NCI-H2227 (cell line): ENCODE measurements at regions not wholly inside any gene's neighbourhood (a gene's known extent, or its start where the extent isn't known, plus 50 kb on each side); places are given as distances from the start of the nearest gene placed in this dataset.
"Not testable (repeated sequence)": the region's sequence is repeated elsewhere in the genome, so short reads cannot be mapped to it uniquely, and the experiment has no call there.

Experiments used
- DNase-seq: peaks from one replicate; lab custom pipeline; 2025; ENCODE audit not compliant: unreplicated experiment; lab: John Stamatoyannopoulos, UW

DNA sequence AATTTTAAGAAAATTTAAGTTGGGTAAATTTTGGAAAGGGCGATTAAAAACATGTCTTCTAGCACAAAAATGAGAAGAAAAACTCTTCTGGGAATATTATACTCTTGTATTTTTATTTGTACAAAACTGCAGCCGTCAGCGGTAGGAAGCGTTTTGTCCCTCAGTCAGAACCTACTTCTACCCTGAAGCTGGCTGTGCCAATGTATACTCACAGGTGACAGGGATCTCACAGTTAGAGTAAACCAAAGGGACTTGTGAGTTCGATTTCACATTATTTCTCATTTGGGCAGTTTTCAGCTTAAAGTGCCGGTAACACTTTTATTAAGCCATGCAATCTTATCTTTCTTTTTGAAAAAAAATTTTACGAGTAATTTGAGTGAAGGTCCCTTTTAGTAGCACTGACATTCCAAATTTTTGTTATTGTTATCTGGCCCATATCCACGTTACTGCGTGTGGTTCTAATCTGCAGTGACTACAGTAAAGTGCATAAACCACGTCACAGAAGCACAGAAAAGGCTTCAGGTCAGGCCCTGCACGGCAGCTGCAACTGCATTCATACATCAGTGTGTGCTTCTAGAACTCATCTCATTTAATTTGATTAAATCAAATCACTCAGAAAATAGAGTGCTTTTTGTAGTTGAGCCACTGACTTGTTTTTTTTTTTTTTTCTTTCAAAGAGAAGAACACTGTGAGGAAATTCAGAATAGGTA, 387.3 kb downstream of the LIG4 start:
- DNase-seq = no peak

DNA sequence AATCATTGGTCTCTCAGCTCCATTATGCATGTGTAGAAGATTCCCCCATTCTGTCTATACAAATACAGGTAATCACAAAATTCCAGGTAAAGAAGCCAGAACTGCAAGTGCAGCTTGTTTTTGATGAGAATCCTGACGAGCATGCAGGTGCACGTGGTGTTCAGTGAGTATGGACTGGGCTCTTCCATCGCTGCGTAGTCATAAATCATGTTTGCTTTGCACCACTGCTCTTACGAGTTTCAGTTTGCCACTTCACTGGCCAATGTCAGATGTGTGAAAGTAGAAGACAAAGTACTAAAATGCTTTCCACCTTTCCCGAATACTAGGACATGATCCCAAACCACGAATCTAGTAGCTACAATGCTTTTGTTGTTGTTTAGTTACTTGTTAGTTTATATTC, 390.7 kb downstream of the LIG4 start:
- no peak for DNase-seq

DNA sequence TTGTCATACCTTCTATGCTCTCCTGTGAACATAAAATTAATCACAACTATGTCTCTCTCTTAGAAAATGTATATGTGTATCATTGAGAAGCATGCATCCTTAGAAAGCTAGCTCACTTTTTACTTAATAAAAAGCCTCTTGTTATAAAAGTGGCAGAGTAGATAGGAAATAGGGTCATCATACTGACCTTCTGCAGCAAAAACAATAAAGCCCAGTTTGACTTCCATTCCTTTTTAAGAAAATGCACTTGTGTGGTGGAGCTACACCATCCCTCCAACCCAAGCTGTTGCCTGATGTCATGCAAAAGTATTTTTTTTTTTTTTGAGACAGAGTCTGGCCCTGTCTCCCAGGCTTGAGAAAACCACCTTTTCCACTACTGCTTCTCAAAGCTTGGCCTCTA, 393.3 kb downstream of the LIG4 start:
- DNase-seq = no peak

DNA sequence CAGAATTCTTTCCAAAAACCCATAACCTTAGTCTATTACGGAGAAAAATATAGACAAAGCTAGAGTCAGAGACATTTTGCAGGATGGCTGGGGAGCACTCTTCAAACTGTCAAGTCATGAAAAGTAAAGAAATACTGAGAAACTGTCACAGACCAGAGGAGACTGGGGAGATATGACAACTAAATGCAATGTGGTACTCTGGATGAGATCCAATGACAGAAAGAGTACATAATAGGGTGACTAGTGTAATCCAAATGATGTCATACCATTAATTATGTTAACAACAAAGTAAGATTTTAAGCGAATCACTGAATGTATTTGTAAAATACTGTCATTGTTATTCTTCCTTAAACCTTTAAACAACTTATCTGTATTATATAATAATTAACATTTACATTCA, 393.8 kb downstream of the LIG4 start:
- no peak for DNase-seq

DNA sequence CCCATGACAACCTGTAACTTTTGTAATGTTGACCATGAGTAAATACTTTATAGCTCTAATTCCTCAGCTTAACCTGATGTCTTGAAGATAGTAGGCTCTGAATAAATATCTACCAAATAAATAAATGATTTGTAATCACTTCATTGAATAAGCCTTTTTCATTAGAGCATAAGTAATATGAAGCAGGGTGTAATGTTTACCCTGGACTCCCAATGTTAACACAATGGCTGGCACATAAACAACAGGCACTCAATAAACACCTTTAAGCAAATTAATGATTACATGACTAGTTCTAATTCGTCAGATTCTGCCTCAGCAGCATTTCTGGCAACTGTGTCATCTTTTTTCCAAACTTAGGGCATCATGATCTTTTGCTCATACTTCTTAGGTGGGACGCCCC, 396.3 kb downstream of the LIG4 start:
- DNase-seq = no peak

DNA sequence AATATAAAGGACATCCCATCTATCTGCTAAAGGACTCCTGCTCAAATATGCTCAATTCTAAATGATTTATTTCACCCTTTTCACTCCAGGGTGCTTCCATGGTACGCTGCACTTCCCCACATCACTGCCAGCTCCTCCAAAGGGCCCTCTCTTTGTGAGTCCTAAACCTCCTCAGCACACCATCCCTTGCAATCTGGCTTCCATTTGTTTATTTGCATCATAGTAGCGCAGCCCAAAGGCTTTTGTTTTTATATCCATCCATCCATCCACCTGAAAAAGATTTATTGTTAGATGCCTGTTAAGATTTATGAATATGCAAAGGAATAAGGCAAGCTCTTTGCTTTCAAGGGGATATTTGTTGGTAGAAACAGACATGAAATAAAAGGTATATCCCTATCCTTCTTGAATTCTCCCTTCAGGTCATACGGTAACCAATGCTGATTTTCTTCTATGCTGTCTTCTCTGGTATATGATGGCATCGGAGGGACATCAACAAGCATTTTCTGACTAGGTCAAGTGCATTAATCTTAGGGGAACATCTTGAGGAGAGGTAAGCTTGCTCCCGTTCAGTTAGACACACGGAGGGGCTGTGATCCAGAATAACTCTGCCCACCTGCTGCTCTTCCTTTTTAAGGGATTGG, 397.6 kb downstream of the LIG4 start:
- no peak for DNase-seq

DNA sequence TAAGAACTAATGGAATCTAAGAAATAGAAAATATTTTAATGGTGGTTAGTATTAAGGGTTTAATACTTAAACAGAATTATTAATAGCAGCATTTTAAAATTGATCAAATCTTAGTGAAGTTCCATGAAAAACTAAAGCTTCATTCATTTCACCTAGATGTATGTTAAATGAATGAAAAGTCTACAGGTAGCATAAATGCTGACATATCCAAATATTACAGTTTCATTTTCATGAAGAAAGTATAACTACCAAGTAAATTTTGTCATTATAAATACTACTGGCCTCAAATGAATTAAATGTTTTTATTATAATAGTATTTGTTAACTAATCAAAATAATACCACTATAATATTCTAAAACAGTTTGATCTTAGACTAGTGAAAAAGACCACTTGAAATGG, 403.3 kb downstream of the LIG4 start:
- DNase-seq = no peak

DNA sequence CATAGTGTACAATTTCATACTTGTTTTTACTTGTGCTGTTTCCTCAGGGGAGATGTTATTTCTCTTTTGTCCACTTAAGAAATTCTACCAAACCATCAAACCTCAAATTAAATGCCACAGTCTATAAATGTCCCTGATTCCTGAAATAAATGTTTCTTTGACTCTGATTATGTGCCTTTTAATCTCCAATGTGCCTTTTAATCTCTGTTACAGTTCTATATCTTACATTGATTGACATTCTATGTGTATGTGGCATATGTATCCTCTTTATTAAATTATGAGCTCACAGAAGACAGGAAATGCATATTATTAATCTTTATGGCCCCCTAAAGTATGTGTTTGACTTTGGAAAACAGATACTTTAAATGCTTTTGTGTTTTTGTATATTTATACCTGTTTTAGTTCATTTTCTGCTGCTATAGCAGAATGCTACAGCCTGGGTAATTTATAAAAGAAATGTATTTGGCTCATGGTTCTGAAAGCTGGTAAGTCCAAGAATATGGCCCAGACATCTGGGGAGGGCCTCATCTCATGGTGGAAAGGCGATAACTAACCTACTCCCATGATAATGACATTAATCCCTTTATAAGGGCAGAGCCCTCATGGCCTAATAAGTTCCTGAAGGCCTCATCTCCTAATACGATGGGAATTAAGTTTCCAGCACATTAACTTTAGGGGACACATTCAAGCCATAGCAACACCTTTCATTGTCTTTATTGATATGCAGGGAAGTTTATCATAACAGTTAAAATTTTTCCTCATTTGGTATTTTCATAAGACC, 403.9 kb downstream of the LIG4 start:
- no peak for DNase-seq

DNA sequence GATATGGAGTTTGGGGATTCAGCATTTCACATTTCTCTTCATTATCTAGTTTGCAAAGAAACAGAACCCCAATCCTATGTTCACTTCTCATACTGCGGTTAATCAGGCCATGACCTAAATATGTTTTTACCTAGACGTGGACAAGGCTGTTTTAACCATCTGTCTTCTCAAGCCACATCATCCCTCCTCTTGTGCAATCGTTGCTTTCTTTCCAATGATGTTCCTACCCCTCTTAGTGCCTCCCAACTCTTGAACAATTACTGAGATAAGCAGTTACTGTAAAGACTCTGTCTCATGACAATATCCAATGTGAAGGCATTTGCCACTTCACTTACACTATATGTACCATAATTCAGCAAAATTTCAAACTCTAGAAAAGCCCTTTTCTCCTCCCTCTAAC, 406.2 kb downstream of the LIG4 start:
- no peak for DNase-seq

DNA sequence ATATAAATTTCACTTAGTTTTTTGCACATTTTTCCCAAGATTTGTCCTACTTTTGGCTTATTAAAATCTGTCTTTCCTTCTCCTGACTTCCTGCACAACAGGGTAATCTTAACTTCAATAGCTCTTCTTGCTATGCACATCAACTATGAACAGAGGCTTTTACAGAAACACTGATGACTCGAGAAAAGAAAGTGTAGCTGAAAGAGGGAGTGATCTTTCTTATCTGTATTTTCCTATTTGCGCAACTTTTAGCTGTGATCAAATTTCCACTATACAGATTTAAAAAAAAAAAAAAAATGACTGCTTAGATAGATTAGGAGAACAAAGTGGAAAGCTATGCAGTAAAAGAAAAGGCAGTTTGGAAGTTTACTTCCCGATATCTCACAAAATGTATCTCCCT, 406.9 kb downstream of the LIG4 start:
- no peak for DNase-seq

DNA sequence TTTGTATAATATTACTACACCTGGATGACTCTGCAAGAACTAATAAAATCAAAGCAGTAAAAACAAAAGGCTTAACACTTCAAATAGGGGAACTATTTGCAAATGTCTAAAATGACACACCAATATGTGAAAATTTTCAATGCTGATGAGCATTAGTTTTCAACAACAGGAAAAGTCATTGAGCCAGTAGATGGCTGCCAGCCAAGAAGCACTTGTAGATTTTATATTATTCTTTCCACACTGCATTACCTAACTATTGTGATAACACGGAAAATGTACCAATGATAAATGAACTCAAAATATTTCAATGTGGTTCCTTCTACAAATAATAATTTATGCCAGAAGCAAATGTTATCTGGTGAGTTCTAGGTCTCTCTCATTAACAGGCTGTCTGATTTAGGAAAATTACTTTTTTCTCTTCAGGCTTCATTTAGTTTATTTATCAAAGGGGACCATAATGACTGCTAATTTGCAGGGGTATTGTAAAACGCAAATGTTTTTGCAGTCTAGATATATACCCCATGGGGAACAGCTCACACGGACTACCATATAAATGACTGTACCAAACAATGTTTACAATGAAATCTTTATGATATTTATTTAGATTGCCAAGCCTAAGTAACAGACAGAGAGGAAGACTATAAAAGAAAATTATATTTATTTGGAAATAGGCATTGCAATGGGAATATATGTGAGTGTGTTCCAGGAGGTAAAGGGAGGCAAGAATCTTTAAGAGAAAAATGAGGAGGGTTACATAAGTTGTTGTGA, 407.8 kb downstream of the LIG4 start:
- DNase-seq = no peak

DNA sequence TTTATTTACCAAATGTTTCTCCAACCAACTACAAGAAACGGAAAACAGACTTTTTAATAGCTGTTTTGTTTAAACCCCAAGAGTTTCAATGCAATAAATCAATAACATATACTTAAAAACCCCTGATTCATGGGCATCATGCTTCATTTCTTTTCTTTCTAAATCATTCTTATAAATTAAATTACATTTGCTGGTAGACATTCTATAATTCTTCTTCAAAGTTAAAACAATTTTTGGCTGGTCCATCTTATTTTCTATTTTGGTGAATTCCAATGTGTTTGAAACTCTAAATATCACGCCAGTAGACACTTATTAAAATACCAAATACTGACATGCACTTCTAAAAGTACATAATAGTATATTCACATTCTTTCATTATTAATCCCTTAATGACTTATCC, 408.6 kb downstream of the LIG4 start:
- DNase-seq = no peak

DNA sequence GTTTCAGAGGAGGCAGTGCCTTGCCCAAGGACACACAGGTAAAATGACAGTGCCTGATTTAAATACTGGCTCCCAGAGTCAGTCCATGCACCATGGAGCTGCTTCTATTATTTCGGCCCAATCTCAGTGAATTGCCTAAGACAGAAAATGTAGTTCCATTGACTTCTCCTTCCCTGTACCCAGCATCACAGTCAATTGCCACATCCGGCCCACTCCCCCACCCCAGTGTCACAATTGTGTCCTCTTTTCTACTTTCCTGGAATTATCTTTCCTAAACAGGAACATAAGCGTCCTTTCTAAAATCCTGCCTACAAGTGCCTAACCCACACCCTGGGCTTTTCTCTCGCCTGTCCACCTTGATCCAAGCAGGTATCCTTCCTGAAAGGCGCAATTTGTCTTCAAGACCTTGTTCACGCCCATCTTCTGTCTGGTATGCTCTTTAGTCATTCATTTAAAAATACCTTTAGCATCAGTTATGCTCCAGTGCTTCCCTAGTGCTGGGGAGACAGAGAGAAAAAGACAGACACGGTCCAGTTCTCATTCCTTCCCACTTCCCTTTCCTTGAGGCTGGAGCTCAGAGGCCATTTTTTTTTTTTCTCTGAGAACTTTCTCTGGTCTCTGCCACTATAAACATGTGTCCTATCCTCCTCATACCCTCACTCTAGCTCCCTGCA, 411.4 kb downstream of the LIG4 start:
- DNase-seq = no peak

DNA sequence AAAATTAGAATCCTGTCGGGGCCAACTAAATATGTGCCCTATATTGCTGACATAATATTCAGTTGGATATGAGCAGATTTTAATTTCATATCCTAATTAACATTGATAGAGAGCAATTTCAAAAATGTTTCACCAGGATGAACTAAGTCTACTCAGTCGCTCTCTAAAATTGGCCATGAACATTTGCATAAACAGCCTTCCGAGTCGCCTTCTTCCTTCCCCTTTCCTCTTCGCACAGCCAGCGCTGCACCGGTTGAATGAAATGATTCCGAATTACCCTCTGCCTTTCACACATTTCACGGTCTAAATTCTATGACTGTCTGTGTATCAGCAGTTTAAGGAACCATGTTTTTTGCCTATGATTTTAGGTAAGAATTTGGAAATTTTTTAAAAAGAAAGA, 413.7 kb downstream of the LIG4 start:
- no peak for DNase-seq

DNA sequence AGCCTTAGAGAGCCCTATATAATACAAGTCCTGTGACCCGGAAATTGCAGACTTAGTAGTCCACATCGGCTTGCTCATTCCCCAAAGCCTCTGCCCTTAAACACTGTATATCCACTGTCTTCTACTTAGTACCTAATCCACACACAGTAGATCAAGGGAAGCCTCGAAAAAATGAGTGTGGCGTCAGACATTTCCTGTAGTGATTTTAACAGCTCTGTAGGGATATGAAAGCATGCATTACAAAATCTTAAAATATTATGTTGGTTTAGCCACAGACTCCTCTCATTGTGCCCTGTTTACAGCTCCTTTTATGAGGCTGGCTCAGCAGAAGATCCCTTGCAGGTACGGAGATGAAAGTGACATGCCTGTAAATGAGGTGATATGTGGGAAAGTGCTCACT, 416.3 kb downstream of the LIG4 start:
- no peak for DNase-seq

DNA sequence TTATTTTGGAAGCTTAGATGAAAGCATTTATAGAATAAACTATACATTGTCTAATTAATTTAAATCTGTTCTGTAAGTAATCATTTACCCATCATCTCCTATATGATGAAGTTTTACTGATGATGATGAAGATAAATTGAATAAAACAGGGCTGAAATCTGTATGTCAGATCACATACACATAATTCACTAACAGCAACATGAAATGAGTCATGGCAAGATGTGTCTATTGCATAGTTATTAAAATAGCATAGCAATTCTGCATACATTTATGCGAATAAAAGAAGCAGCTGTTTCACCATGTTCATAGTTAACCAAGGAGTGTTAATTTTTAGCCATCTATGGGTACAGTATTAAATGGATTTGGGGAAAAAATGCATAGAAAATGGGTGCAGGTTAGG, 424.9 kb downstream of the LIG4 start:
- no peak for DNase-seq

DNA sequence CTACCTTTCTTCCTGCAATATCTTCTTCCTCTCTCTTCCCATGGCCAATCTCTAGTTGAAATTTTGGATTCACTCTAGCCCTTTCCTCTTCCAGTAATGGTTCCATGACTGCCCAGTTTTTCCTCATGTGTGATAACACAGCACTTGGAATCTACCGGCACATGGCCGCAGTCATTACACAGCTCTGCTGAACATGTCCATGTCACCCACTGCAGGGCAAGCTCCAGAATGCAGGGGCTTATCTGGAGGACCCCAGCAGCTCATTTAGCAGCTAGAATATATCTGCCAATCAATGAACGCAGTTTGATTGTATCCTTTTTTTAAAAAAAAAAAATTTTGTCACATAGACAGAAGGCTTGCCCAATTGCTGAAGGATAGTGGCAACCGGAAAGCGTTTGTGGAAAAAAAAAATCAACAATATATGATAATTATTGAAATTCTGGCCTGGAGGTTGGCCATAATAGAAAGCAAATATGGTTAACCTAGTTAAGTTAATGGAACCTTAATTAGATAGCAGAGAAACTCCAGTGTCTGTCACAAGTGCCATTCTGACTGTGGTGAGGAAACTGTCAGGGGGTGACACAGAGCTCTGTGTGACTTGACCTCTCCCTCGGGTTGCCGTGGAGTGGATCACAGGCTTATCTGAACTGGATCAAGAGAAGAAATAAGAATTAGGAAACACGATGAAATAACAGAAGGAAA, 426.7 kb downstream of the LIG4 start:
- DNase-seq = no peak

DNA sequence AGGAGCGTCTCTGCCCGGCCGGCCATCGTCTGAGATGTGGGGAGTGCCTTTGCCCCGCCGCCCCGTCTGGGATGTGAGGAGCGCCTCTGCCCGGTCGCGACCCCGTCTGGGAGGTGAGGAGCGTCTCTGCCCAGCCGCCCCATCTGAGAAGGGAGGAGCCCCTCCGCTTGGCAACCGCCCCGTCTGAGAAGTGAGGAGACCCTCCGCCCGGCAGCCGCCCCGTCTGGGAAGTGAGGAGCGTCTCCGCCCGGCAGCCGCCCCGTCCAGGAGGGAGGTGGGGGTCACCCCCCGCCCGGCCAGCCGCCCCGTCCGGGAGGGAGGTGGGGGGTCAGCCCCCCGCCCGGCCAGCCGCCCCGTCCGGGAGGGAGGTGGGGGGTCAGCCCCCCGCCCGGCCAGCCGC, 432.7 kb downstream of the LIG4 start:
- not testable (repeated sequence) for DNase-seq

DNA sequence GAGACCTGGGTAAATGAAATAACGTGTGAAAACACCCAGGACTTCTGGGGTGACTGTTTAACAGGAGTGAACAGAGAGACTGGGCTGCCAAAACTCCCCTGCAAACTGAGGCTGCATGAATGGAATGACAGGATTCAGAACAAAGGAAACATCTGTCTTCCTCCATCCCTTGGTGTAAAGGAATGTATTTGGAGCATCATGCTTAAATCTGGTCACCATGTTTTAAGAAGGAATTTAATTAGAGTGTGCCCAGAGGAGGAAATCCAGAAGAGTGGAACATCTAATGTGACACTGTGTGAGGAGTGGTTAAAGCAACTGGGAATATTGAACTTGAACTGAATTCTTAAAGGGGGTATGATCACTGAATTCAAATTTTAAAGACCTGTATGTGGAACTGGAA, 437.2 kb downstream of the LIG4 start:
- no peak for DNase-seq

DNA sequence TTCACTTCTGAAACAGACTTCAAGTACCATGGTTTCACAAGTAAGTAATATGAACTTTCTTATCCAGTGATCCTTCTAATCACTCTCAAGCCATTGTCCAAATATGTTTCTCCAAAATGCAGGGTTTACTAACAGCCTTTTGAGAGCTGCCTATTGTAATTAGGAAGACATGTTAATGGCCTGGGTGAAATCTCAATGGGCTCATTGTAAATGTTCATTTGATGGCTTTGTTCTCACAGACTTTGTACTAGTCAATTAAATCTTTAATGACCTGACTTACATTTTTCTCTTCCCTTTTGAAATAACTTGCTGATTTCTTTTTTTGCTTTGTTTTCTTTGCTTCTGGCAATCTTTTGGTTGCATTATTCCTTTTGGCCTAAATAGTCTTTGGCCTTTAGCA, 444.8 kb downstream of the LIG4 start:
- DNase-seq = no peak
